Heart right ventricle (tissue), 16 donors: ENCODE measurements at regions not wholly inside any gene's neighbourhood (a gene's known extent, or its start where the extent isn't known, plus 50 kb on each side); places are given as distances from the start of the nearest gene placed in this dataset.

Experiments
- ATAC-seq, 8 donors: fragments of 200-7000 bp; cut with Tn5 transposase; one replicate each; pipeline ENCODE4 v1.9.1; 2020; ENCODE audit warnings: mild to moderate bottlenecking in 8 of 8, moderate library complexity in 8 of 8, moderate number of reproducible peaks in 1 of 8
- DNase-seq, 2 donors: peaks; one replicate each; pipeline ENCODE4 v3.0.0-alpha.2; 2020
- H3K27ac ChIP-seq, 10 donors: fragments of 200-600 bp; sonication (generic) in 2 of 10; one replicate each; pipeline versions ENCODE4 v1.5.0 to v1.8.0; 2020 to 2022; ENCODE audit warnings: mild to moderate bottlenecking in 3 of 10
- H3K27me3 ChIP-seq, 7 donors: fragments of 200-600 bp; one replicate each; pipeline ENCODE4 v1.8.0; 2021 to 2022; ENCODE audit warnings: mild to moderate bottlenecking in 2 of 7
- H3K36me3 ChIP-seq, 9 donors: fragments of 200-600 bp; sonication (generic) in 1 of 9; one replicate each; pipeline versions ENCODE4 v1.5.0 to v1.8.0; 2020 to 2022; ENCODE audit warnings: mild to moderate bottlenecking in 2 of 9
- H3K4me1 ChIP-seq, 9 donors: fragments of 200-600 bp; sonication (generic) in 1 of 9; one replicate each; pipeline versions ENCODE4 v1.5.0 to v1.8.0; 2020 to 2022; ENCODE audit warnings: mild to moderate bottlenecking in 4 of 9
- H3K4me3 ChIP-seq, 10 donors: fragments of 200-600 bp; sonication (generic) in 2 of 10; one replicate each; pipeline versions ENCODE4 v1.5.0 to v1.8.0; 2020 to 2022; ENCODE audit warnings: mild to moderate bottlenecking in 7 of 10, moderate library complexity in 2 of 10
- H3K9me3 ChIP-seq, 11 donors: fragments of 200-600 bp in 10 of 11; sonication (generic) in 2 of 11; one replicate each; pipeline versions ENCODE4 v1.5.0 to v1.8.0; 2013 to 2022; ENCODE audit warnings: mild to moderate bottlenecking in 2 of 11, control low read depth in 1 of 11, moderate library complexity in 1 of 11
- CTCF ChIP-seq, 9 donors: fragments of 200-600 bp; sonication (generic) in 2 of 9; IDR thresholded peaks; one replicate each; pipeline versions ENCODE4 v1.5.0 to v1.8.0; 2021 to 2022; ENCODE audit warnings: antibody characterized with exemption in 9 of 9, mild to moderate bottlenecking in 5 of 9, moderate library complexity in 1 of 9
- WGBS, 2 donors: extraction: QIAGEN DNeasy Blood & Tissue Kit; methylation state at CpG; one replicate each; pipeline ENCODE4 v1.1.7; 2013; ENCODE audit warnings: inconsistent platforms in 1 of 2; 5-methylcytosine and 5-hydroxymethylcytosine counted together
- intact Hi-C, 10 donors: fragments of 100-400 bp; cut with DNase I; formaldehyde crosslinking; loops; one replicate each; pipeline versions ENCODE4 v1.11.1 to v1.14.2; 2022
- donor health status: Arrhythmogenic right ventricular cardiomyopathy.
- donor health status: ischemic (EF 13 %, LVEDD 7.1; RV severe dilation, severe dysfunction).
- donor health status: healthy with polysubstance abuse.
- donor health status: DM: no; HTN: yes; CAD: no.
- donor health status: DM: no; HTN: no; CAD: no.
- donor health status: ischemic (EF 25% LVEDD 6.9; RV normal size, moderate dysfunction).
- donor health status: ischemic (EF 25% LVEDD 5.7; RV mildly dilated, moderate dysfunction).
- donor health status: healthy.
- donor health status: DM: yes; HTN: yes; CAD: no.
- donor health status: Ischemic cardiomyopathy.
- donor health status: ischemic (EF 35%, LVEDD 5.7; RV mildly dilated, moderate dysfunction).
- donor health status: nonischemic (EF 11% LVEDD 7.7; RV severe dilation, severe dysfunction).
- donor health status: DM: yes; HTN: yes; CAD: no.
- donor health status: PGD.
- donor health status: ischemic (EF 29% LVEDD 5.4; RV normal size, mild dysfunction).
- donor health status: nonischemic (EF 23%, LVEDD 6.1; RV moderate dilation, normal function).

GRCh38 chr2:6770006-6770405 lies 95.7 kb downstream of the CMPK2 start:
- Histone ChIP-seq H3K4me3 (no peak overlapping the region), H3K9me3 (no peaks in the 10 kb centered on the region), H3K27me3 (peaks cover 0 to 30% (median 18%) of the 10 kb centered on the region in 7 donors), H3K27ac (no peak overlapping the region), H3K36me3 (no peaks in the 10 kb centered on the region), H3K4me1 (peaks cover 0 to 12% (median 8%) of the 10 kb centered on the region in 9 donors)
- ATAC-seq (peak in 1 of 8 donors; percentile 21), DNase-seq (no peak)
- no peak for TF ChIP-seq CTCF (IDR thresholded peaks at IDR 0.05)
- intact Hi-C loops: loop anchor here in 1 of 10 donors (5.0 kb wide), 1 partner anchor 413 kb away; no protein-coding TSS in a partner anchor
- WGBS, 2 donors: 70 to 77% methylated on average over 16 of the region's 16 CpGs

- H3K9me3 ChIP-seq: no peaks in the 10 kb centered on the region
- H3K27ac ChIP-seq: no peak overlapping the region
- intact Hi-C loops: loop anchor here in 7 of 10 donors (2.0 to 5.0 kb wide), 3 partner anchors 415 to 419 kb away; no protein-coding TSS in a partner anchor
- ATAC-seq: peak in 3 of 8 donors; percentile 28 to 55 (median 34)
- no peak for DNase-seq
- no peak for TF ChIP-seq CTCF (IDR thresholded peaks at IDR 0.05)
- peaks cover 0 to 30% (median 18%) of the 10 kb centered on the region in 7 donors for H3K27me3 ChIP-seq
- peaks cover 0 to 12% (median 8%) of the 10 kb centered on the region in 9 donors for H3K4me1 ChIP-seq
- WGBS, 2 donors: 72 to 73% methylated on average over 19 of the region's 19 CpGs
- no peak overlapping the region for H3K4me3 ChIP-seq
- no peaks in the 10 kb centered on the region for H3K36me3 ChIP-seq
Measured at GRCh38 chr2:6771634-6772611, 93.8 kb downstream of the CMPK2 start.

- intact Hi-C loops: loop anchor here (1.0 to 5.0 kb wide), 4 partner anchors 416 to 420 kb away; no protein-coding TSS in a partner anchor
- Histone ChIP-seq H3K4me3 (peak overlapping the region in 4 of 10 donors; percentile 1 to 36 (median 14)), H3K36me3 (no peaks in the 10 kb centered on the region), H3K9me3 (no peaks in the 10 kb centered on the region), H3K27me3 (peaks cover 0 to 30% (median 18%) of the 10 kb centered on the region in 7 donors), H3K4me1 (peaks cover 0 to 12% (median 8%) of the 10 kb centered on the region in 9 donors), H3K27ac (no peak overlapping the region)
- DNase-seq (peak; percentile 38 to 70), ATAC-seq (peak; percentile 76 to 91 (median 88))
- 8 to 10% methylated on average over 29 of the region's 29 CpGs for WGBS, 2 donors
- peak; percentile 94 to 99 (median 97) for TF ChIP-seq CTCF (IDR thresholded peaks at IDR 0.05)
Measured at GRCh38 chr2:6773007-6773693, 92.6 kb downstream of the CMPK2 start.

GRCh38 chr2:6773694-6774044 lies 92.0 kb downstream of the CMPK2 start:
- Histone ChIP-seq H3K27me3 (peaks cover 0 to 30% (median 18%) of the 10 kb centered on the region in 7 donors), H3K27ac (no peak overlapping the region), H3K4me3 (no peak overlapping the region), H3K36me3 (no peaks in the 10 kb centered on the region), H3K9me3 (no peaks in the 10 kb centered on the region), H3K4me1 (peaks cover 0 to 12% (median 8%) of the 10 kb centered on the region in 9 donors)
- 59 to 66% methylated on average over 7 of the region's 7 CpGs for WGBS, 2 donors
- no peak for DNase-seq
- intact Hi-C loops: loop anchor here (1.0 to 5.0 kb wide), 4 partner anchors 416 to 421 kb away; no protein-coding TSS in a partner anchor
- no peak for TF ChIP-seq CTCF (IDR thresholded peaks at IDR 0.05)
- ATAC-seq: no peak
